Urinary bladder (tissue), 3 donors: ENCODE measurements at regions not wholly inside any gene's neighbourhood (a gene's known extent, or its start where the extent isn't known, plus 50 kb on each side); places are given as distances from the start of the nearest gene placed in this dataset.
A peak's percentile ranks its signal among the peaks of the same experiment; 100 is the strongest.

Experiments used
- DNase-seq: peaks from one replicate; pipeline ENCODE4 v3.0.0-alpha.2; 2015; ENCODE audit errors: extremely low spot score
- H3K27ac ChIP-seq: one replicate; pipeline ENCODE4 v1.5.1; 2013; ENCODE audit warnings: low read depth, mild to moderate bottlenecking, moderate library complexity
- H3K36me3 ChIP-seq: one replicate; pipeline ENCODE4 v1.6.1; 2013; ENCODE audit warnings: mild to moderate bottlenecking, moderate library complexity; ENCODE audit not compliant: insufficient read depth
- H3K4me1 ChIP-seq: one replicate; pipeline ENCODE4 v1.6.1; 2013; ENCODE audit warnings: mild to moderate bottlenecking, moderate library complexity; ENCODE audit not compliant: insufficient read depth
- H3K4me3 ChIP-seq: one replicate; pipeline ENCODE4 v1.5.1; 2013; ENCODE audit warnings: low read depth, low read length
- WGBS: extraction: QIAGEN DNeasy Blood & Tissue Kit; methylation state at CpG from one replicate; pipeline ENCODE4 v1.1.7; 2013; 5-methylcytosine and 5-hydroxymethylcytosine counted together
- donor health status: healthy with polysubstance abuse.
- donor health status: healthy.

- Histone ChIP-seq H3K4me1 (no peaks in the 10 kb centered on the region), H3K4me3 (no peak overlapping the region), H3K27ac (no peak overlapping the region), H3K36me3 (no peaks in the 10 kb centered on the region)
- WGBS = 97% methylated on average over 8 of the region's 8 CpGs
- no peak for DNase-seq
Measured at GRCh38 chr7:26486153-26486552, 194.5 kb downstream of the SNX10 start.

GRCh38 chr7:26487780-26488515, 196.3 kb downstream of the SNX10 start:
- no peak overlapping the region for H3K4me3 ChIP-seq
- no peak overlapping the region for H3K27ac ChIP-seq
- DNase-seq = no peak
- no peaks in the 10 kb centered on the region for H3K36me3 ChIP-seq
- H3K4me1 ChIP-seq = no peaks in the 10 kb centered on the region
- 94% methylated on average over 5 of the region's 5 CpGs for WGBS

- H3K36me3 ChIP-seq = no peaks in the 10 kb centered on the region
- no peaks in the 10 kb centered on the region for H3K4me1 ChIP-seq
- WGBS = 84% methylated on average over 1 of the region's 1 CpG
- no peak overlapping the region for H3K27ac ChIP-seq
- no peak overlapping the region for H3K4me3 ChIP-seq
- DNase-seq = no peak
Measured at GRCh38 chr7:26489391-26489790, 197.7 kb downstream of the SNX10 start.

- Histone ChIP-seq H3K4me1 (no peaks in the 10 kb centered on the region), H3K36me3 (no peaks in the 10 kb centered on the region), H3K27ac (no peak overlapping the region), H3K4me3 (no peak overlapping the region)
- no peak for DNase-seq
- 86% methylated on average over 7 of the region's 7 CpGs for WGBS
Measured at GRCh38 chr7:26489906-26490639, 198.4 kb downstream of the SNX10 start.

GRCh38 chr7:26490640-26491624, 199.3 kb downstream of the SNX10 start:
- Histone ChIP-seq H3K27ac (no peak overlapping the region), H3K36me3 (no peaks in the 10 kb centered on the region), H3K4me1 (no peaks in the 10 kb centered on the region), H3K4me3 (no peak overlapping the region)
- DNase-seq = peak; percentile 86
- WGBS = 36% methylated on average over 10 of the region's 10 CpGs

- no peaks in the 10 kb centered on the region for H3K36me3 ChIP-seq
- DNase-seq = no peak
- H3K27ac ChIP-seq = no peak overlapping the region
- H3K4me1 ChIP-seq = no peaks in the 10 kb centered on the region
- WGBS = 80% methylated on average over 4 of the region's 4 CpGs
- H3K4me3 ChIP-seq = no peak overlapping the region
Measured at GRCh38 chr7:26492816-26493215, 201.2 kb downstream of the SNX10 start.

- no peak overlapping the region for H3K27ac ChIP-seq
- DNase-seq = no peak
- 78% methylated on average over 8 of the region's 8 CpGs for WGBS
Measured at GRCh38 chr7:26493737-26494428, 202.2 kb downstream of the SNX10 start.

GRCh38 chr7:26495569-26495968, 203.9 kb downstream of the SNX10 start:
- Histone ChIP-seq H3K4me3 (no peak overlapping the region), H3K4me1 (no peaks in the 10 kb centered on the region), H3K36me3 (no peaks in the 10 kb centered on the region), H3K27ac (no peak overlapping the region)
- DNase-seq = no peak
- 78% methylated on average over 2 of the region's 2 CpGs for WGBS

More at GRCh38 chr7:26493737-26494428, 202.2 kb downstream of the SNX10 start:
- Histone ChIP-seq H3K4me1 (no peaks in the 10 kb centered on the region), H3K36me3 (no peaks in the 10 kb centered on the region), H3K4me3 (no peak overlapping the region)

GRCh38 chr7:26497801-26498596, 206.3 kb downstream of the SNX10 start:
- H3K4me1 ChIP-seq = no peaks in the 10 kb centered on the region
- no peak overlapping the region for H3K4me3 ChIP-seq
- no peaks in the 10 kb centered on the region for H3K36me3 ChIP-seq
- H3K27ac ChIP-seq = no peak overlapping the region
- no peak for DNase-seq
- 78% methylated on average over 12 of the region's 12 CpGs for WGBS

- Histone ChIP-seq H3K27ac (no peak overlapping the region), H3K4me3 (no peak overlapping the region), H3K4me1 (no peaks in the 10 kb centered on the region), H3K36me3 (no peaks in the 10 kb centered on the region)
- 88% methylated on average over 3 of the region's 3 CpGs for WGBS
- DNase-seq = no peak
Measured at GRCh38 chr7:26499315-26499897, 207.7 kb downstream of the SNX10 start.

- H3K4me1 ChIP-seq = no peaks in the 10 kb centered on the region
- H3K36me3 ChIP-seq = no peaks in the 10 kb centered on the region
- H3K4me3 ChIP-seq = no peak overlapping the region
- DNase-seq = no peak
- 62% methylated on average over 6 of the region's 6 CpGs for WGBS
- no peak overlapping the region for H3K27ac ChIP-seq
Measured at GRCh38 chr7:26500749-26501352, 209.2 kb downstream of the SNX10 start.
